H9 (cell line): ENCODE measurements at regions not wholly inside any gene's neighbourhood (a gene's known extent, or its start where the extent isn't known, plus 50 kb on each side); places are given as distances from the start of the nearest gene placed in this dataset.

Source experiments
- DNase-seq: peaks from one replicate; pipeline ENCODE4 v3.0.0-alpha.2; 2017
- H2AFZ ChIP-seq: one replicate; pipeline ENCODE4 v1.6.1; 2013; ENCODE audit warnings: mild to moderate bottlenecking, low read length, control low read depth, moderate library complexity
- H2AK5ac ChIP-seq: 2 replicates; pipeline ENCODE4 v1.6.1; 2013; ENCODE audit warnings: low read length, control low read depth, mixed read lengths; ENCODE audit not compliant: insufficient read length
- H2BK120ac ChIP-seq: one replicate; pipeline ENCODE4 v1.6.1; 2013; ENCODE audit warnings: low read depth, mild to moderate bottlenecking, low read length, control low read depth, inconsistent platforms; ENCODE audit not compliant: poor library complexity, severe bottlenecking
- H2BK12ac ChIP-seq: 2 replicates; pipeline ENCODE4 v1.6.1; 2013; ENCODE audit warnings: low read length, control low read depth, mixed read lengths, low read depth; ENCODE audit not compliant: insufficient read length
- H2BK15ac ChIP-seq: 2 replicates; pipeline ENCODE4 v1.6.1; 2013; ENCODE audit warnings: low read depth, low read length, control low read depth
- H2BK20ac ChIP-seq: one replicate; pipeline ENCODE4 v1.6.1; 2013; ENCODE audit warnings: low read depth, mild to moderate bottlenecking, low read length, control low read depth, inconsistent platforms; ENCODE audit not compliant: poor library complexity, severe bottlenecking
- H2BK5ac ChIP-seq: 2 replicates; pipeline ENCODE4 v1.6.1; 2013; ENCODE audit warnings: low read length, control low read depth, mixed read lengths; ENCODE audit not compliant: insufficient read length
- H3K14ac ChIP-seq: 2 replicates; pipeline ENCODE4 v1.6.1; 2013; ENCODE audit warnings: low read length, control low read depth; ENCODE audit not compliant: insufficient read depth
- H3K18ac ChIP-seq: 2 replicates; pipeline ENCODE4 v1.6.1; 2013; ENCODE audit warnings: low read depth, mild to moderate bottlenecking, mixed read lengths, low read length, control low read depth; ENCODE audit not compliant: insufficient read length
- H3K23ac ChIP-seq: 2 replicates; pipeline ENCODE4 v1.6.1; 2013; ENCODE audit warnings: low read length, control low read depth, mixed read lengths, low read depth; ENCODE audit not compliant: insufficient read length
- H3K23me2 ChIP-seq: 2 replicates; pipeline ENCODE4 v1.6.1; 2013; ENCODE audit warnings: low read depth, mild to moderate bottlenecking, mixed read lengths, low read length, control low read depth; ENCODE audit not compliant: insufficient read length, poor library complexity, severe bottlenecking
- H3K27ac ChIP-seq: 2 replicates; pipeline ENCODE4 v1.5.1; 2013; ENCODE audit warnings: low read length, control low read depth, mixed read lengths, low read depth; ENCODE audit not compliant: insufficient read length
- H3K27me3 ChIP-seq: 2 replicates; pipeline ENCODE4 v1.6.1; 2013; ENCODE audit warnings: low read length, control low read depth, inconsistent platforms; ENCODE audit not compliant: insufficient read depth
- H3K4ac ChIP-seq: 2 replicates; pipeline ENCODE4 v1.6.1; 2013; ENCODE audit warnings: low read depth, mild to moderate bottlenecking, control low read depth, inconsistent platforms, low read length, moderate library complexity
- H3K4me1 ChIP-seq: 2 replicates; pipeline ENCODE4 v1.6.1; 2013; ENCODE audit warnings: low read length, control low read depth, inconsistent platforms; ENCODE audit not compliant: insufficient read depth
- H3K4me2 ChIP-seq: 2 replicates; pipeline ENCODE4 v1.6.1; 2013; ENCODE audit warnings: low read length, control low read depth, mixed read lengths; ENCODE audit not compliant: insufficient read length, insufficient read depth
- H3K56ac ChIP-seq: 2 replicates; pipeline ENCODE4 v1.6.1; 2013; ENCODE audit warnings: low read depth, mild to moderate bottlenecking, mixed read lengths, low read length, control low read depth; ENCODE audit not compliant: insufficient read length
- H3K79me1 ChIP-seq: 2 replicates; pipeline ENCODE4 v1.6.1; 2013; ENCODE audit warnings: low read depth, mild to moderate bottlenecking, moderate library complexity, low read length, control low read depth, inconsistent platforms; ENCODE audit not compliant: insufficient read depth, poor library complexity, severe bottlenecking
- H3K79me2 ChIP-seq: 2 replicates; pipeline ENCODE4 v1.6.1; 2013; ENCODE audit warnings: low read length, control low read depth, inconsistent platforms; ENCODE audit not compliant: insufficient read depth
- H3K9ac ChIP-seq: 2 replicates; pipeline ENCODE4 v1.6.1; 2013; ENCODE audit warnings: low read length, control low read depth, mixed read lengths; ENCODE audit not compliant: insufficient read length; ENCODE audit errors: extremely low read depth
- H3K9me3 ChIP-seq: one replicate; pipeline ENCODE4 v1.6.1; 2013; ENCODE audit warnings: low read depth, low read length, inconsistent platforms; ENCODE audit not compliant: control insufficient read depth
- H3T11ph ChIP-seq: one replicate; pipeline ENCODE4 v1.6.1; 2013; ENCODE audit warnings: mild to moderate bottlenecking, low read length, control low read depth, inconsistent platforms
- H4K20me1 ChIP-seq: one replicate; pipeline ENCODE4 v1.6.1; 2013; ENCODE audit not compliant: control insufficient read depth, insufficient read length, insufficient read depth
- H4K5ac ChIP-seq: 2 replicates; pipeline ENCODE4 v1.6.1; 2013; ENCODE audit warnings: low read depth, mild to moderate bottlenecking, mixed read lengths, low read length, control low read depth; ENCODE audit not compliant: insufficient read length
- H4K8ac ChIP-seq: replicated peaks from 2 replicates; pipeline ENCODE4 v1.6.1; 2013; ENCODE audit warnings: low read length, control low read depth, mixed read lengths, low read depth; ENCODE audit not compliant: insufficient read length
- H4K91ac ChIP-seq: 2 replicates; pipeline ENCODE4 v1.6.1; 2013; ENCODE audit warnings: low read depth, mild to moderate bottlenecking, moderate library complexity, mixed read lengths, low read length, control low read depth; ENCODE audit not compliant: insufficient read length
- H3K27ac Mint-ChIP-seq, 3 experiments: 2 replicates in 2 of 3; 3 replicates in 1 of 3; pipeline ENCODE4 v1.8.0; 2020 to 2021; ENCODE audit warnings: mixed read lengths in 3 of 3, mild to moderate bottlenecking in 1 of 3, moderate library complexity in 1 of 3
- H3K27me3 Mint-ChIP-seq: 2 replicates; pipeline ENCODE4 v1.8.0; 2021; ENCODE audit warnings: low read depth, mild to moderate bottlenecking, moderate library complexity, mixed read lengths
- H3K36me3 Mint-ChIP-seq, 3 experiments: 2 replicates in 2 of 3; 3 replicates in 1 of 3; pipeline ENCODE4 v1.8.0; 2020 to 2021; ENCODE audit warnings: low read depth in 3 of 3, mixed read lengths in 3 of 3; ENCODE audit not compliant: insufficient read depth in 1 of 3
- H3K4me1 Mint-ChIP-seq, 2 experiments: 2 replicates each; pipeline ENCODE4 v1.8.0; 2020; ENCODE audit warnings: mixed read lengths in 2 of 2
- H3K4me3 Mint-ChIP-seq, 2 experiments: 2 replicates in 1 of 2; 3 replicates in 1 of 2; pipeline ENCODE4 v1.8.0; 2020 to 2021; ENCODE audit warnings: mild to moderate bottlenecking in 2 of 2, mixed read lengths in 2 of 2, moderate library complexity in 1 of 2
- H3K9me3 Mint-ChIP-seq, 2 experiments: 2 replicates in 1 of 2; 3 replicates in 1 of 2; pipeline ENCODE4 v1.8.0; 2020; ENCODE audit warnings: mild to moderate bottlenecking in 2 of 2, mixed read lengths in 2 of 2, moderate library complexity in 1 of 2
- CTCF ChIP-seq: fragments of 200-600 bp; sonication (generic); conservative IDR thresholded peaks from 3 replicates; pipeline ENCODE4 v1.8.0; 2021; ENCODE audit warnings: antibody characterized with exemption, mild to moderate bottlenecking
- WGBS: extraction: QIAGEN DNeasy Blood & Tissue Kit; methylation state at CpG from one replicate; pipeline ENCODE4 v1.1.7; 2013; ENCODE audit warnings: missing lambda C conversion rate, low lambda C conversion rate, mixed read lengths; ENCODE audit not compliant: insufficient read length; ENCODE audit errors: extremely low coverage; 5-methylcytosine and 5-hydroxymethylcytosine counted together

- no peak overlapping the region for H2BK12ac ChIP-seq
- DNase-seq: no peak
- no peak overlapping the region for H3K56ac ChIP-seq
- no peak overlapping the region for H3K4me2 ChIP-seq
- no peak overlapping the region for H3K27ac ChIP-seq
- no peak overlapping the region for H4K5ac ChIP-seq
- no peaks in the 10 kb centered on the region for H3K79me2 ChIP-seq
- peaks cover 3 to 7% of the 10 kb centered on the region in 2 experiments; a peak in 2 of 5 replicates for H3K9me3 Mint-ChIP-seq
- no peak overlapping the region for H3K18ac ChIP-seq
- peaks cover 0 to 4% of the 10 kb centered on the region in 2 experiments; a peak in 3 of 4 replicates for H3K4me1 Mint-ChIP-seq
- no peak overlapping the region for H3K4ac ChIP-seq
- H4K8ac ChIP-seq: no peak overlapping the region
- no peak overlapping the region for H3K14ac ChIP-seq
- H3K23me2 ChIP-seq: no peaks in the 10 kb centered on the region
- H2BK5ac ChIP-seq: no peak overlapping the region
- H2BK120ac ChIP-seq: no peak overlapping the region
- WGBS: 100% methylated on average over 1 of the region's 16 CpGs
- H4K91ac ChIP-seq: no peak overlapping the region
- no peaks in the 10 kb centered on the region for H3K36me3 Mint-ChIP-seq
- H3K27ac Mint-ChIP-seq: no peak overlapping the region
- H2BK15ac ChIP-seq: no peak overlapping the region
- H3K4me1 ChIP-seq: no peaks in the 10 kb centered on the region
- no peaks in the 10 kb centered on the region; the same call in 1 of the 2 replicates for H3K27me3 Mint-ChIP-seq
- no peaks in the 10 kb centered on the region for H3K27me3 ChIP-seq
- H4K20me1 ChIP-seq: no peaks in the 10 kb centered on the region
- H3K79me1 ChIP-seq: no peaks in the 10 kb centered on the region
- no peak overlapping the region for H3K23ac ChIP-seq
- H2AFZ ChIP-seq: no peak overlapping the region
- no peak overlapping the region for H2AK5ac ChIP-seq
- H3T11ph ChIP-seq: no peak overlapping the region
- no peaks in the 10 kb centered on the region for H3K9me3 ChIP-seq
- H2BK20ac ChIP-seq: no peak overlapping the region
- no peak overlapping the region for H3K4me3 Mint-ChIP-seq
- TF ChIP-seq CTCF: no peak
- H3K9ac ChIP-seq: no peak overlapping the region
Observed at GRCh38 chr10:44014644-44015250, 366.1 kb upstream of the ZNF32 start.
